Cardiac fibroblast (primary cell): ENCODE measurements at regions not wholly inside any gene's neighbourhood (a gene's known extent, or its start where the extent isn't known, plus 50 kb on each side); places are given as distances from the start of the nearest gene placed in this dataset.

ENCODE experiments used
- DNase-seq, 2 donors: peaks; one replicate each; pipeline versions ENCODE4 v3.0.0 to v3.0.0-alpha.2; 2010; ENCODE audit warnings: low read depth in 2 of 2
- H3K4me3 ChIP-seq, 2 donors: replicated peaks in 1 of 2; 1 replicate in 1 of 2; 2 replicates in 1 of 2; pipeline ENCODE4 v1.5.1; 2011; ENCODE audit warnings: low read depth in 2 of 2, low read length in 2 of 2, mild to moderate bottlenecking in 2 of 2, moderate library complexity in 1 of 2
- CTCF ChIP-seq: IDR thresholded peaks from one replicate; pipeline ENCODE4 v1.5.1; 2011; ENCODE audit warnings: low read depth, mild to moderate bottlenecking, low read length, inconsistent platforms

- no peak for TF ChIP-seq CTCF
- no peak overlapping the region for H3K4me3 ChIP-seq
- peak; percentile 29 for DNase-seq
These were observed 55.3 kb upstream of the ACSS3 start for GRCh38 chr12:81022531-81022930.

GRCh38 chr12:81021834-81022233, 56.0 kb upstream of the ACSS3 start:
- no peak overlapping the region for H3K4me3 ChIP-seq
- no peak for TF ChIP-seq CTCF
- DNase-seq = peak in 1 of 2 donors; percentile 25

- no peak overlapping the region for H3K4me3 ChIP-seq
- no peak for DNase-seq
- no peak for TF ChIP-seq CTCF
These were observed 56.6 kb upstream of the ACSS3 start for GRCh38 chr12:81021131-81021748.

GRCh38 chr12:81017792-81018191, 60.1 kb upstream of the ACSS3 start:
- DNase-seq = no peak
- TF ChIP-seq CTCF = no peak
- H3K4me3 ChIP-seq = no peak overlapping the region

- no peak for TF ChIP-seq CTCF
- no peak for DNase-seq
- no peak overlapping the region for H3K4me3 ChIP-seq
These were observed 62.4 kb upstream of the ACSS3 start for GRCh38 chr12:81015510-81015909.

- DNase-seq = peak in 1 of 2 donors; percentile 9
- no peak for TF ChIP-seq CTCF
- H3K4me3 ChIP-seq = no peak overlapping the region
These were observed 67.2 kb upstream of the ACSS3 start for GRCh38 chr12:81010641-81011040.

GRCh38 chr12:81005606-81006005, 67.9 kb upstream of the LIN7A start:
- TF ChIP-seq CTCF = no peak
- DNase-seq = no peak
- no peak overlapping the region for H3K4me3 ChIP-seq
